Testis (tissue), 2 donors: ENCODE measurements at regions not wholly inside any gene's neighbourhood (a gene's known extent, or its start where the extent isn't known, plus 50 kb on each side); places are given as distances from the start of the nearest gene placed in this dataset.
"Not testable (repeated sequence)": the region's sequence is repeated elsewhere in the genome, so short reads cannot be mapped to it uniquely, and the experiment has no call there.

Experiments used
- DNase-seq: peaks from one replicate; pipeline ENCODE4 v3.0.0-alpha.2; 2019
- H3K27ac ChIP-seq, 2 donors: fragments of 200-600 bp; sonication (generic); one replicate each; pipeline ENCODE4 v1.5.1; 2019
- H3K27me3 ChIP-seq: fragments of 200-600 bp; sonication (generic); one replicate; pipeline ENCODE4 v1.5.1; 2019
- H3K36me3 ChIP-seq: fragments of 200-600 bp; sonication (generic); one replicate; pipeline ENCODE4 v1.5.1; 2017; ENCODE audit warnings: low read depth; ENCODE audit errors: missing control alignments
- H3K4me1 ChIP-seq: fragments of 200-600 bp; sonication (generic); one replicate; pipeline ENCODE4 v1.5.1; 2019
- H3K4me3 ChIP-seq, 2 donors: fragments of 200-600 bp; sonication (generic); one replicate each; pipeline ENCODE4 v1.5.1; 2017 to 2019
- H3K9me3 ChIP-seq: fragments of 200-600 bp; sonication (generic); one replicate; pipeline ENCODE4 v1.5.1; 2017
- CTCF ChIP-seq, 3 experiments: fragments of 450-650 bp in 2 of 3; fragments of 200-600 bp in 1 of 3; sonication (generic) in 1 of 3; IDR thresholded peaks; one replicate each; pipeline ENCODE4 v1.5.1; 2016 to 2019; ENCODE audit warnings: antibody characterized with exemption in 3 of 3, mild to moderate bottlenecking in 2 of 3, moderate library complexity in 1 of 3
- POLR2A ChIP-seq: fragments of 450-650 bp; IDR thresholded peaks from one replicate; pipeline ENCODE4 v1.6.1; 2017; ENCODE audit warnings: antibody characterized with exemption, mild to moderate bottlenecking, moderate library complexity
- WGBS, 2 donors: methylation state at CpG; one replicate each; pipeline ENCODE4 v1.1.5; 2018; 5-methylcytosine and 5-hydroxymethylcytosine counted together
- intact Hi-C: fragments of 100-400 bp; cut with DNase I; formaldehyde crosslinking; loops from one replicate; pipeline ENCODE4 v1.15.1; 2023; ENCODE audit warnings: low total_unique reads

GRCh38 chr2:114018464-114018863, 128.6 kb downstream of the ACTR3 start:
- H3K9me3 ChIP-seq, H3K27ac ChIP-seq, DNase-seq, H3K4me1 ChIP-seq, H3K4me3 ChIP-seq, H3K27me3 ChIP-seq, intact Hi-C loops, H3K36me3 ChIP-seq: not testable (repeated sequence)
- WGBS, 2 donors, result 88 to 96% methylated on average over 7 of the region's 7 CpGs

- Histone ChIP-seq H3K27ac (no peak overlapping the region), H3K9me3 (no peaks in the 10 kb centered on the region), H3K4me3 (no peak overlapping the region), H3K27me3 (no peaks in the 10 kb centered on the region), H3K4me1 (no peaks in the 10 kb centered on the region), H3K36me3 (no peaks in the 10 kb centered on the region)
- intact Hi-C loops, result no loop called here
- 75 to 87% methylated on average over 2 of the region's 2 CpGs for WGBS, 2 donors
- no peak for DNase-seq
- TF ChIP-seq CTCF (IDR thresholded peaks at IDR 0.05) (no peak), POLR2A (no peak)
Observed at GRCh38 chr2:114020668-114021067, 130.8 kb downstream of the ACTR3 start.

GRCh38 chr2:114022360-114023085, 132.6 kb downstream of the ACTR3 start:
- no peak for TF ChIP-seq POLR2A
- no peak for TF ChIP-seq CTCF (IDR thresholded peaks at IDR 0.05)
- intact Hi-C loops, result no loop called here

GRCh38 chr2:114024326-114024725, 134.4 kb downstream of the ACTR3 start:
- intact Hi-C loops, result no loop called here
- Histone ChIP-seq H3K9me3 (no peaks in the 10 kb centered on the region), H3K27me3 (no peaks in the 10 kb centered on the region), H3K36me3 (no peaks in the 10 kb centered on the region), H3K4me3 (no peak overlapping the region), H3K4me1 (no peaks in the 10 kb centered on the region), H3K27ac (no peak overlapping the region)
- 91 to 92% methylated on average over 6 of the region's 6 CpGs for whole genome bisulfite sequencing, 2 donors
- DNase-seq, result no peak
- TF ChIP-seq POLR2A, result no peak
- TF ChIP-seq CTCF (IDR thresholded peaks at IDR 0.05), result no peak

More at GRCh38 chr2:114022360-114023085, 132.6 kb downstream of the ACTR3 start:
- H3K4me1 ChIP-seq, result no peaks in the 10 kb centered on the region
- no peaks in the 10 kb centered on the region for H3K36me3 ChIP-seq
- no peak for DNase-seq
- H3K27me3 ChIP-seq, result no peaks in the 10 kb centered on the region
- H3K27ac ChIP-seq, result no peak overlapping the region
- 85 to 92% methylated on average over 4 of the region's 4 CpGs for WGBS, 2 donors
- H3K4me3 ChIP-seq, result no peak overlapping the region
- no peaks in the 10 kb centered on the region for H3K9me3 ChIP-seq

- Histone ChIP-seq H3K27ac (no peak overlapping the region), H3K27me3 (no peaks in the 10 kb centered on the region), H3K4me1 (no peaks in the 10 kb centered on the region), H3K36me3 (no peaks in the 10 kb centered on the region), H3K4me3 (no peak overlapping the region), H3K9me3 (no peaks in the 10 kb centered on the region)
- TF ChIP-seq POLR2A (no peak), CTCF (IDR thresholded peaks at IDR 0.05) (no peak)
- intact Hi-C loops, result no loop called here
- 85 to 92% methylated on average over 3 of the region's 3 CpGs for WGBS, 2 donors
- no peak for DNase-seq
Observed at GRCh38 chr2:114025030-114025429, 135.1 kb downstream of the ACTR3 start.
